AG09319 (cell line): ENCODE measurements at regions not wholly inside any gene's neighbourhood (a gene's known extent, or its start where the extent isn't known, plus 50 kb on each side); places are given as distances from the start of the nearest gene placed in this dataset.

Source experiments
- DNase-seq: peaks from one replicate; pipeline ENCODE4 v3.0.0-alpha.2; 2010; ENCODE audit warnings: low read depth; ENCODE audit errors: extremely low read depth
- CTCF ChIP-seq: IDR thresholded peaks from 2 replicates; pipeline ENCODE4 v1.5.1; 2011; ENCODE audit warnings: low read depth, mild to moderate bottlenecking, inconsistent platforms, low read length, moderate library complexity

GRCh38 chrX:99798936-99799335, 611.1 kb downstream of the PCDH19 start:
- no peak for DNase-seq
- no peak for TF ChIP-seq CTCF

- no peak for DNase-seq
- TF ChIP-seq CTCF: peak; percentile 20
Observed at GRCh38 chrX:99795495-99795894, 614.6 kb downstream of the PCDH19 start.

GRCh38 chrX:99782516-99783040, 627.5 kb downstream of the PCDH19 start:
- DNase-seq: no peak
- TF ChIP-seq CTCF: no peak

GRCh38 chrX:99777912-99778311, 632.2 kb downstream of the PCDH19 start:
- DNase-seq: no peak

GRCh38 chrX:99761731-99762130, 648.3 kb downstream of the PCDH19 start:
- DNase-seq: no peak
- no peak for TF ChIP-seq CTCF

More at GRCh38 chrX:99777912-99778311, 632.2 kb downstream of the PCDH19 start:
- no peak for TF ChIP-seq CTCF

GRCh38 chrX:99752776-99753175, 657.3 kb downstream of the PCDH19 start:
- no peak for TF ChIP-seq CTCF

GRCh38 chrX:99750721-99751120, 659.4 kb downstream of the PCDH19 start:
- no peak for TF ChIP-seq CTCF
- DNase-seq: no peak

More at GRCh38 chrX:99752776-99753175, 657.3 kb downstream of the PCDH19 start:
- no peak for DNase-seq
